PC-9 (cell line): ENCODE measurements at regions not wholly inside any gene's neighbourhood (a gene's known extent, or its start where the extent isn't known, plus 50 kb on each side); places are given as distances from the start of the nearest gene placed in this dataset.

Source experiments
- CTCF ChIP-seq: fragments of 200-600 bp; sonication (generic); conservative IDR thresholded peaks from 2 replicates; pipeline ENCODE4 v1.6.1; 2017; ENCODE audit warnings: mixed run types, antibody characterized with exemption, mild to moderate bottlenecking, moderate library complexity
- EZH2 ChIP-seq: fragments of 200-600 bp; sonication (generic); IDR thresholded peaks from 2 replicates; pipeline ENCODE4 v1.8.0; 2017; ENCODE audit warnings: antibody characterized with exemption, low read depth

DNA sequence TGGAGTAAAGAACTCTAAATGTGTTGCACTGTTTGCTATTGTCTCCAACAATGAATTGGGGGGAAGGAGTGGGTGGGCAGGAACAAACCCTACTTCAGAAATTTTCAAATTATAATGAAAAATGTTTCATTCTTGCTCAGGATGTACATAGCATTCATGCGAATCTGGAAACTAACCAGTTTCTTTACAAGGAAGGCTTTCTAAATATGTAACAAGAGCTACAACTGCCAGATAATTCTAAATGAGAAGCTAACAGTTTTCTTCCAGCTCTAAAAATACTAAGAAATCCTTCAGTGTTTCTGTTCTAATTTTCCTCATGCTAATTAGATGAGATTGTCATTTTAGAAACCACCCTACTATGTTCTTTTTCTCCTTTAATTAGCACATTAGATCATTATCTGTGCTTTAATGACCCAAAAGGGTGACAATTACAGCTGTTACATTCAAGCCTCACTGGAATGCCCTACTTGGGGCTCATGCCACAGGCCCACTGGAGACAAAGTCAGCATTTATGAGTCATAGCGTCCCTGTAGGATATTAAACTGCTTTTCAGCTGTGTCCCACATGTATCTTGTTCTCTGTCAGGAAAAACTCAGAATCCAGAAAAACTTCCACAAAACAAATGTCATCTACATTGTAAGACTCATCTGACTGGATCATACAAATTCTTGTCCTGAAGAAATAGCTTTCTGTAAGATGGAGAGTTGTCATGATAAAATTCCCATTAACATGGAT is 804.6 kb upstream of the CXADR start:
- TF ChIP-seq EZH2: no peak
- TF ChIP-seq CTCF: no peak
